Activated gamma-delta T cell treated with Interleukin-2 at 50 U/mL for 16 hours (primary cell): ENCODE measurements at regions not wholly inside any gene's neighbourhood (a gene's known extent, or its start where the extent isn't known, plus 50 kb on each side); places are given as distances from the start of the nearest gene placed in this dataset.
"Not testable (repeated sequence)": the region's sequence is repeated elsewhere in the genome, so short reads cannot be mapped to it uniquely, and the experiment has no call there.

Source experiments
- DNase-seq: peaks from one replicate; pipeline ENCODE4 v3.0.0-alpha.2; 2020

DNA sequence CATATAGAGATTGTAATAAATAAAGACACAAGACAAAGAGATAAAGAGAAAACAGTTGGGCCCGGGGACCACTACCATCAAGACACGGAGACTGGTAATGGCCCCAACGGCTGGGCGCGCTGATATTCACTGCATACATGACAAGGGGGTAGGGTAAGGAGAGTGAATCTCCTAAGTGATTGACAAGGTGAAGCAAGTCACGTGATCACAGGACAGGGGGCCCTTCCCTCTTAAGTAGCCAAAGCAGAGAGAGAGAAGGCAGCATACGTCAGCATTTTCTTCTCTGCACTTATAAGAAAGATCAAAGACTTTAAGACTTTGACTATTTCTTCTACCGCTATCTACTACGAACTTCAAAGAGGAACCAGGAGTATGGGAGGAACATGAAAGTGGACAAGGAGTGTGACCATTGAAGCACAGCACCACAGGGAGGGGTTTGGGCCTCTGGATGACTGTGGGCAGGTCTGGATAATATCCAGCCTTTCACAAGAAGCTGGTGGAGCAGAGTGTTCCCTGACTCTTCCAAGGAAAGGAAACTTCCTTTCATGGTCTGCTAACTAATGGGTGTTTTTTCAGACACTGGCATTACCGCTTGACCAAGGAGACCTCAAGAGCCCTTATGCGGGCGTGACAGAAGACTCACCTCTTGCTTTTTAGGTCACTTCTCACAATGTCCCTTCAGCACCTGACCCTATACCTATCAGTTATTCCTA is 75.6 kb downstream of the MRPL39 start:
- not testable (repeated sequence) for DNase-seq

DNA sequence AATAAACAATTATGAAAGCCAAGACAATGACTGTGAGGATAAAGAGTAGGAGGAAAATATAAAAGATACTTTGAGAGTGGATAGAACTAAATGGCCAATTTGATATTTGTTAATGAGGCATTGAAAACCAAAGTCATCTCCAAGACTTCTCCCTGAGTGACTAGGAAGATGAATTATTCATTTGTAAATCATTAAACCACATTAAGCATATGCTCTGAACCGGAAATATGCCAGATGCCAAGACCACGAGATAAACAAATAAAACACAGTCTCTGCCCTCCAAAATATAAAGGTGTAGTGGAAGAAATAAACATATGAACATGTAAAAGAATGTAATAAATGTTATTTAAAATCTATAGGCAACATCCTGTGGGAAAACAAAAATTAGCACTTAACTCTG is 78.8 kb downstream of the MRPL39 start:
- no peak for DNase-seq

DNA sequence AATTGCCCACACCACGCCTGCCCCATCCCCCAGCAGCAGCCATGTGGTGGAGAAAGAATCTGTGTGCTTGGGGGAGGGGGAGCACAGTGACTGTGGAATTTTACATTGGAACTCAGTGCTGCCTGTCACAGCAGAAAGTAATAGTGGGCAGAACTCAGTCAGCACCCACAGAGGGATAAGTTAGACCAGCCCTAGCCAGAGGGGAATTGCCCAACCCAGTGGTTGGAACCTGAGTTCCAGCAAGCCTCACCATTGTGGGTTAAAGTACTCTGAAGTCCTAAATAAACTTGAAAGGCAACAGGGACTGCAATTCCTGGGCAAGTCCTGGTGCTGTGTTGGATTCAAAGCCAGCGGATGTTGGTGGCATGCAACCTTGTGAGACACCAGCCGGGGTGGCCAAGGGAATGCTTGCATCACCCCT is 88.8 kb downstream of the MRPL39 start:
- DNase-seq, result no peak

DNA sequence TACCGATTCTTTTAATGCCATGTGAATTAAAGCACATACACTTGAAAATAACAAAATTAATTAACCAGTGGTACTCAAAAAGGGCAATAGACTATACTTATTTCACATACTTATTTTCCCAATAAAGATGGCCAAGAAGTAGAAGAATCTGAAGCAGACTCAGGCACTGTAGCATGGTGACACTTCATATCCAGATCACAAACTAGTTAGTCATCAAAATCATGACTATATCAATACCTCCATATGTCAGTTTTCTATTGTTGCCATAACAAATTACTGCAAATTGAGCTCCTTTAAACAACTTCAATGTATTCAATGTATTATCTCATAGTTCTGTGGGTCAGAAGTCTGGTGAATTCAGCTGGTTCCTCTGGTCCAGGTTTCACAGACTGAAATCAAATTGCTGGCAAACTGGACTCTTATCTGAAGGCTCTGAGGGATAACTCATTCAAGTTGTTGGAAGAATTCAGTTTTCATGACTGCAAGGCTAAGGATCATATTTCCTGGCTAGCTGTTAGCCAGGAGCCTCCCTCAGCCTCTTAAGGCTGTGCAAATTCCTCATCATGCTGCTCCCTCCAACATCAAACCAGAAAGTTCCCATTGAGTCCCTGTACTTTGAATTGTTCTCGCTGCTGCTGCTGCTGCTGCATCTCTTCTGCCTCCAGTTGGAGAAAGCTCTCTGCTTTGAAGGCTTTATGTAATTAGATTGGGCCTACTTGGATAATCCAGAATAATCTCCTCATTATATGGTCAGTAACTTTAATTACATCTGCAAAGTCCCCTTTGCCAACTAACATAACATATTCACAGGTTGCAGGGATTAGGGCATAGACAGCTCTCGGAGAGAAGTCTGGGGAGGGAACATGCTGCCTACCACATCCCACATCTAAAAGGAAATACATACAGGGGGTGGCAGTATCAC is 91.5 kb downstream of the MRPL39 start:
- DNase-seq, result no peak

DNA sequence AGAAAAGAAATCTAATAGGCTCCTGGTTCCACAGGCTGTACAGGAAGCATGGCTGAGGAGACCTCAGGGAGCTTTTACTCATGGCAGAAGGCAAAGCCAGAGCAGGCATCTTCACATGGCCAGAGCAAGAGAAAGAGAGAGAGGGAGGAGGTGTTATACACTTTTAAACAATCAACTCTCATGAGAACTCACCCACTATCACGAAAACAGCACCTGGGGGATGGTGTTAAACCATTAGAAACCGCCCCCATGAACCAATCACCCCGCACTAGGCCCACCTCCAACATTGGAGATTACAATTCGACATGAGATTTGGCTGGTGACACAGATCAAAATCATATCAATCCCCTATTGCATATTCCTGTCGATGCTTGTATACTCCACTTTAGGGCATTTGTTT is 93.5 kb downstream of the MRPL39 start:
- DNase-seq, result no peak

DNA sequence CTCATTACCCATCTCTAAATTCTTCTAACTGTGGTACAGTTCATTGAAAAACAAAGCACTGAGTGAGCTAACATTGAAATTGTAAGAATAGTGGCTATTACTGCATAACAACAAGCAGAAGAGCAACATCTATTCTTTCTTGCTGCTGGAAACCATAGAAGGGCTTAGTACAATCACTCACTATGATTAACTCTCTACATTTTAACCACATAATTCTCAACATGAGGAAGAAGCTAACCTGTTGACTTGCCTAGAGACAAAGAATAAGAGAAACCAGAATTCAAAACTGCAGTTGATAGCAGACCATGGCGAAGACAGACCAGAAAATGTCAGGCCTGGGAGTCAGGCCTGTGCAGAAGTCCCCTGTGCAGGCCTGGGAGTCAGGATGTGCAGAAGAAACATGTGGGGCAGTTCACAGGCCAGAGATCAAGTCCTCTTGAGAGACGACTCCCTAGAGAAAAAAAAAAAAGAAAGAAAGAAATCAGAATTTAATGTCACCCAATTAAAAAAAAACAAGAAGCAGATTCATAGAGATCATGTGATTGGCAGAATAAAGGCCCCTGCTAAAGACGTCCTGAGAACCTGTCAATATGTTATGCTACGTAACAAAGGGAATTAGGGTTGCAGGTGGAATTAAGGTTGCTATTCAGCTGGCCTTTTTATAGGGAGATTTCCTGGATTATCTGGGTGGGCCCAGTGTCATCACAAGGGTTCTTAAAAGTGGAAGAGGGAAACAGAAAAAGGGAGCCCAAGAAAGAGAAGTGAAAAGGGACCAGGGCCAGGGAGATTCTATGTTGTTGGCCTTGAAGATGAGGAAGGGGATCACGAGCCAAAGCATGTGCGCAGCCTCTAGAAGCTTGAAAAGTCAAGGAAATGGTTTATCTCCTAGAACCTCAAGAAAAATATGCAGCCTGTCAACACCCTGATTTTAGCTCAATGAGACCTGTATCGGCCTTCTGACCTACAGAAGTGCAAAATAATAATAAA is 94.9 kb downstream of the MRPL39 start:
- no peak for DNase-seq

DNA sequence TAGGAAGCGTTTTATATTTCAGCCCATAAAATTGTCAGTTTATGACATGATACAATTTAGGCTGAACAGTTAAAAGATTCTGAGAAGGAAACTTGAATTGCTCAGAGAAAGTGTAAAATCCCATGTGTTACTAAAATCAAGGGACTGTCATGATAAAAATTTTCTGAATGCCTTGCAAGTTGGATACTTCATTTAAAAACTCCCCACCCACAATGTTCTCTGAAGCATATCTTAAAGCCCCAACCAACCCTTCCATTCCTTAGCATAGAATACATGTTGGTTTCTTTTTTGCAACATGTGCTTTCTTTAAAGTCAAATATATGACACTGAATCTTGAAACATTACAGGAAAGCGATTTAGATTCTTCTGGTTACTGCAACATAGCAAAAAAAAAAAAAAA is 97.4 kb downstream of the MRPL39 start:
- DNase-seq, result no peak

DNA sequence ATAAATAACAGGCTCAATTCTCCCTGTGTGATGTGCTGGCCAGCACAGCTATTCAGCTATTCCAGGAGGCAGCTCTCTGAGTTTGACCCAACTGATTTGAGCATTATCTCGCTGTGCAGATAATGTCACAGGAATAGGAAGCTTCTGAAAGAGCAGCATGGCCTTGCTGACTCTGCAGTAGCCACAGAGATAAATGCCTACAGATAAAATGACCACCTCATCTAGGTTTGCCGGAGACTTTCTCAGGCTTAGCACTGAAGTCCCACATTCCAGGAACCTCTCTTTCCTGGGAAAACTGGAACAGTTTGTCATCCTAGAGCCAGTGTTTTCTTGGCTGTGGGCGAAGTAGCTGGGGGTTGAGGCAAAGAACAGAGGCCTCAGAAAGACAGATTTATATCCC is 98.9 kb downstream of the MRPL39 start:
- no peak for DNase-seq

DNA sequence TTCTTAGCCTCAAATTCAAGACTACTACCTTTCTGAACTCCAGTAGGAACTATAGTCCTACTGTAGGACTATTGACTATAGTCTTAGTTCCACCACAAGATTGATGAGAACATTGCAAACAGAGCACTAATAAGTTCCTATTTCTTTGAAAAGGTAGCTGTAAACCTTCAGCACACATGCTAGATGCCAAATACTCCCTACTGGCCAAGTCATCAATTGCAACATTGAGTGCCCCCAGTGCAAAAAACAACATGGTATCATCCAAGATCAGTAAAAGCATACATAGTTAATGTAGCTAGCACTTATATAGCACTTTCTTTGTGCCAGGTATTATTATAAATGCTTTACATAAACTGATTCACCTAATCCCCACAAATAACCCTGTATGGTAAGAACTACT is 99.8 kb downstream of the MRPL39 start:
- no peak for DNase-seq

DNA sequence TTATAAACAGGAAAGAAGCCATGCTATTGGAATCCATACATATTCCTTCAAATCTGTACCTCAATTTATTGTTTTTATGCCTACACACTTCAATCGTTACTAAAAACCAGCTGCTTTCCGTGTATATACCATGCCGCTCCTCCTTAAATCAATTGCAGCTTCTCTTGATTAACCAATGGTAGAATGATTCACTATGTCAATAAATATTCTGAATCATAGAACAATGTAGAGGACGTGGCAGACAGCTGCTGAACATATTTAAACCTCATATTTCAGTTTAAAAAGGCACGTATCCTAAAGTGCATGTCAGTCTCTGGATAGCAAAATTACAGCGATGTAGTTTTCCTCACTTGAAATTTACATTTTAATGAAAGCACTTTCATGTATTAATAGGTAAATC is 100.4 kb downstream of the MRPL39 start:
- no peak for DNase-seq

DNA sequence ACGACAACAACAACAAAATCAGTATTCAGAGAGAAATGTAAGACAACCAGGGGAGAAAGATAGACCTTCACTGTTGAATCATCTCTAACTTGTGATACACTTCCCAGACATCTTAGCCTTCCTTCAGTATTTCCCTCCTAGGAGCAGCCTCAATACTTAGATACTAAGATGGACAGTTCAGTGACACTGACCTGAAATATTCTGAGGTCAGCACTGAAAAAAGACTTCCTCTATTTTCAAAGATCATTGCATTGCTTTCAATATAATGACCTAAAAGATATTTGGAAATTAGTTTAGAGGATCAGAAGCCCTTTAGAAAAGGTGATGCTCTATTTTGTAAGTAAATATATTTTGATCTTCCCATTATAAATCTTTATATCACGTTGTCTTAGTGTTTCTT is 101.0 kb downstream of the MRPL39 start:
- DNase-seq, result no peak

DNA sequence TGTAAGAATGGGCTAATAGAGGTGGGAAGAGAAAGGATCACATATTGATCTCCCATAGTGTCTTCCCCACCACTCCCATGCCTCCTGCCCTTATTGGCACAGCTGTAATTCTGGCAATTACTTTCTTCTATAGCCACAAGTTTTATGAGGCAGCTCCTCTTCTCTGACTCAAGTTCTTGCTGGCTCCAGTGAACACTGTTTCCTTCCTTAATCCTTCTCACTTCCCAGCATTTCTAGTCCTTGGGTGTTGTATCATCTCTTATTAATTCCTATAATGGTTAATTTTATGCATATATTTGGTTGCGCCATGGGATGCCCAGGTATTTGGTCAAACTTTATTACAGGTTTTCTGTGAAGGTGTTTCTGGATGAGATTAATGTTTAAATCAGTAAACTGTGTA is 103.3 kb downstream of the MRPL39 start:
- no peak for DNase-seq

DNA sequence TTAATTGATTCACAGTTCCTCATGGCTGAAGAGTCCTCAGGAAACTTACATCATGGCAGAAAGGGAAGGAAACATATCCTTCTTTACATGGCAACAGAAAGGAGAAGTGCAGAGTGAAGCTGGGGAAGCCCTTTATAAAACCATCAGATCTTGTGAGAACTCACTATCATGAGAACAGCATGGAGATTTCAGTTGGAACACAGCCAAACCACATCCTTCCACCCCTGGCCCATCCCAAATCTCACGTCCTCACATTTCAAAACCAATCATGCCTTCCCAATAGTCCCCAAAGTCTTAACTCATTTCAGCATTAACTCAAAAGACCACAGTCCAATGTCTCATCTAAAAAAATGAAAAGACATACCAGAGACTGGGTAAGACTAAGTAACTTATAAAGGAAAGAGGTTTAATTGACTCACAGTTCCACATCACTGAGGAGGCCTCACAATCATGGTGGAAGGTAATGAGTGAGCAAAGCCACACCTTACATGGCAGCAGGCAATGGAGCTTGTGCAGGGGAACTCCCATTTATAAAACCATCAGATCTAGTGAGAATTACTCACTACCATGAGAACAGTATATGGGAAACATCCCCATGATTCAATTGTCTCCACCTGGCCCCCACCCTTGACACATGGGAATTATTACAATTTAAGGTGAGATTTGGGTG is 105.2 kb downstream of the MRPL39 start:
- no peak for DNase-seq

DNA sequence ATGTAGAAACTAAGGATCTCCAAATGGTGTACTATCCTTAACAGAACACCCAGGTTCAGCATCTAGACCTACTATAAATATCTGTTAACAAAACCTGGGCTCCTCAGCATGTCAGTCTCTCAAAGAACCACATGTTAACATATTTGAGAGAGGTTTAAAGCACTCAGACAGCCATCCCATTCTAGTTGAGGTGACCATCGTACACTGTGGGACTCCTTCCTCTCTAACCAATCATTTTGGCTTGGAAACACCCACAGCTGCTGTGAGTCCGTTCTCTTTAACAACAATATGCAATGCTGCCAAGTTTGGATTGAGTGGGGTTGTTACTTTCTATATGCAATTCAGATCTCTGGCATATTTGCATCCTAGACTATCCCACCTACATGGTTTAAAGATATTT is 105.8 kb downstream of the MRPL39 start:
- no peak for DNase-seq

DNA sequence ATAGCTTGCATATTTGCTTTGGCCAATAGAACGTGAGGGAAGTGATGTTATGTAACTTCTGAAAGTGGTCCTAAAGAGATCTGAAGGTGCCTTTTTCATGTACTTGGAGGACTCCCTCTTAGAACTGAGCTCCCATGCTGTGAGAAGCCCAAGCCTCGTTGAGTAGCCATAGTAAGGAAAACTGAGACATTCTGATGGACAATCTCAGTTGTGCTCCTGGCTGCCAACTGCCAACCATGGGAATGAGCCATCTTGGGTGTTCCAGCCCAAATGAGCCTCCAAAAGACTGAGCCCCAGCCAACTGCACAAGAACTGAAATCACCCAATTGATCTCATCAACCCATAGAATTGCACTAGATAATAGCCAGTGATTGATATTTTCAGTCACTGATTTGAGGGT is 106.7 kb downstream of the MRPL39 start:
- DNase-seq, result no peak

DNA sequence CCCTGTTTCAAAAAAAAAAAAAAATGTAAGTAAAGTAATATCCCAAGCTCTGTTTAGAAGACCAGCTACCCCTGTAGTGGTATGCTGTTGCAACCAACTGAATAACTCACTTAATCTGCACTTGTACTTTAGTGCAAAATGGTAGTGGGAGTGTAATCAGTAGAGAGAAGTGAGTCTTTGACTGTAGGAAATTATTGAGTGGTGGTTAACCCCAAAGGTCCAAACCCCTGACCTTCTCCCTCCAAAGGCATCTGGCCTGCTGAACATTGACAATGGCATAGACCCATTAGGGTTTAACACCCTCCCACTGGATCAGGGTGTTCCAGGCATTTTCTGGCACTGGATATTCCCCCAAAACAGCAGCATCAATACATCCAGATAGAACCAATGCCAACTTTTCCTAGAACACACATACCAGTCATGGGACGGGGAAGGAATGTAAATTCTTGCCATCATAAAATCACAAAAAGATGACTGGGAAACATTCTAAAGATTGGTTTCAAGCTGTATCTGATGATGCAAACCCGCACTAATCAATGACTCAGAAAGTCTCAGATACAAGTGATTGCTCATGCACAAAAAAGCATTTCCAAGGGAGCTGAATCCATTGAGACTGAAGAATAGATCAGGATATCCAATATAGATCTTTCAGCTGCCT is 110.3 kb downstream of the MRPL39 start:
- no peak for DNase-seq

DNA sequence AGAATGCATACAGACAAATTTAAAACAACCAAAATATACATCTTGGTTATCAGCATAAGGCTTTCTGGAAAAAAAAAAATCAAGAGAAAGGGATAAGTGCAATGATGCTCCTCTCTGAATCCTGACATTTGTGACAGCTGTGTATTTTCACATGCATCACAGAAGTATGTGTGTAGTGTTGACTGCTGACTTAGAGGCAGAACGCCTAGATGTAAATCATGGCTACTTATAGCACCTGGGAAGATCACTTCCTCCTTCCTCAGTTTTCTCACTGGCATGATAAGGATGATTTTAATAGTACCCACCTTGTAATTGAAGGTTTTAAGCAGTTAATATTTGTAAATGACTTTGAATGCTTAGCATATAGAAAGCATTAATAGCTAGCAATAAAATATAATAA is 112.5 kb downstream of the MRPL39 start:
- no peak for DNase-seq

DNA sequence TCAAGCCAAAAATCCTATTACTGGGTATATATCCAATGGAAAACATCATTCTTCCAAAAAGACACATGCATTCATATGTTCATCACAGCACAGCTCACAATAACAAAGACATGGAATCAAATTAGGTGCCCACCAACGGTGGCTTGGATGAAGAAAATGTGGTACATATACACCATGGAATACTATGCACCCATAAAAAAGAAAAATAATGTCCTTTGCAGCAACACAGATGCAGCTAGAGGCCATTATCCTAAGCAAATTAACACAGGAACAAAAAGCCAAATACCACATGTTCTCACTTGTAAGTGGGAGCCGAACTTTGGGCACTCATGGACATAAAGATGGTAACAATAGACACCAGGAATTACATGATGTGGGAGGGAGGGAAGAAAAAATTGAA is 113.6 kb downstream of the MRPL39 start:
- DNase-seq, result no peak

DNA sequence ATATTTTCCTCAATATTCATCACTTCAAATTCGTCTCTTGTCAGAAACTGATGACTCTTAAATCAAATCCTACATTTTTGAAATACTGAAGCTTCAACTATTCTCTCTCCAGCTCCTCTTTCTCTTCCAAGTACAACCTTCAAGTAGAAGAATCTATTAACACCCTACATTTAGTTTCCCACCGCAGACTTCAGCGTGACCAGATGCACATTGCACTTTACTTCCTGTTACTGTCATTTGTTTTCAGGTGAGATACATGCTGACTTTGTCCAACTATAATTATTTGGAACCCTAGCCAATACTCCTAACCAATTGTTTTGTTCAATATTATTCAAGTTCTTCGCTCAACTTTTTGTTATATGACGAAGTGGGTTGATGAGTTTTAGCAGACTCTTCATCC is 116.0 kb downstream of the MRPL39 start:
- DNase-seq, result no peak

DNA sequence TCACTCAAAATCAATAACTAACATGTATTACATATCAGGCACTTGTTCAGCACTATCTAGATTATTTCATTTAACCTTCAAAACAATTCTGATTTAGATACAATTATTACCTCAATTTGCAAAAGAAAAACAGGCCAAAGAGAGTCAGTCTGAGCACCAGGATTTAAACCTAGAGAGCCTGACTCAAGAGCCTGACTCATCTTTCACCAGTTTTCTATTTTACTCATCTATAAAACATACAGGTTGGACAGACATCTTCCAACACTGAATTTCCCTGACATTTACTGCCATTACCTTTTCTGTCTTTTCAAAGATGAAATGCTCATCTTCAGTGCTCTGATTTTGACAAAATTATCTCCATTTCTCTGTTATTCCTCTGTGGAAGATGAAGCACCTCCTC is 116.5 kb downstream of the MRPL39 start:
- DNase-seq, result no peak

DNA sequence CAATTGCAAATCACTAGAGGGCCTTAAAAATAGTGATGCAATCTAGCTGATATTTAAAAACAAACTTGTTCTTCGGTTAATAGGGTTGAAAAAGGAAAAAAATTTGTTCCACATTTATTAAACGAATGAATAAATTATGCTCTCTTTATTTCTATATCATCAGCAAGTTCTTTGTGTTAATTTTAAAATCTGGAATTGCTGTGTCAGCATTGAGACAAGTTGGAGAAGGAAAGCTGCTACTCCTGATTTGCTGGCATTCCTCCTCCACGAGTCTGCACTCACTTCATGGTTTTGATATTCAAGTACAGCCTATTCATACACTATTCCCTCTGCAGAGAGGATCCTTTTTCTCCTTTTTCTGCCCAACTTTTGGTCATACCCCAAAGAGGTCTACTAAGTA is 117.6 kb downstream of the MRPL39 start:
- no peak for DNase-seq

DNA sequence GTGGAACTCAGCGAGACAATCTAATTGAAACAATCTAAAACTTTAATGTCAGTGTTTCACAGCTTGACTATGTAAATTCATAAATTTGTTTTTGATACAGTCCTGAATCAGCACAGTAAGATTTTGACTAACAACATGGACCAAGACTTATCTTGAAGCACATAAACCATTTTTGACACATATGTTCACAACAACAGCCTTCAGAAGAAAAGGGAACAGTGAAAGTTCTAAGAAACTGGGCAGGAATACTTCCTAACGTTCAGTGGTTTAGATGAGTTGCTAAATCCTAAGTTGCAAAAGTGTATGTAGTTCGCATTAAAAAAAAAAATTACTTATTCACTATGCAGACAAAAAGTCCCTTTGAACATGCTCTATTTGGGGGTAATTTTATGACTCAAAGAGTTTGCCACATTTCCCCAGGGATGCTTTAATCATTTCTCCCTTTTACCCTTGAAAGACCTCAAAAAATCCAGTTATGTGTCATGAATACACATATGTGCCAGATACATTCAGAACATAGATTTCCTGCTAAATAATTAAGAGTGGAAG is 120.2 kb downstream of the MRPL39 start:
- DNase-seq, result no peak
